Tibial artery (tissue), 4 donors: ENCODE measurements at regions not wholly inside any gene's neighbourhood (a gene's known extent, or its start where the extent isn't known, plus 50 kb on each side); places are given as distances from the start of the nearest gene placed in this dataset.

ENCODE experiments used
- DNase-seq, 2 donors: peaks; one replicate each; pipeline ENCODE4 v3.0.0-alpha.2; 2019
- H3K27ac ChIP-seq, 2 donors: fragments of 200-600 bp; sonication (generic) in 1 of 2; 1 replicate in 1 of 2; 2 replicates in 1 of 2; pipeline ENCODE4 v1.5.1; 2018 to 2019; ENCODE audit warnings: mild to moderate bottlenecking in 1 of 2
- H3K27me3 ChIP-seq, 2 donors: fragments of 200-600 bp; sonication (generic) in 1 of 2; one replicate each; pipeline versions ENCODE4 v1.5.1 to v1.6.0; 2016 to 2019
- H3K36me3 ChIP-seq, 3 donors: fragments of 200-600 bp; sonication (generic) in 2 of 3; one replicate each; pipeline ENCODE4 v1.5.1; 2016 to 2019; ENCODE audit warnings: mild to moderate bottlenecking in 2 of 3
- H3K4me1 ChIP-seq, 4 donors: fragments of 200-600 bp; sonication (generic) in 2 of 4; 1 replicate in 3 of 4; 2 replicates in 1 of 4; pipeline ENCODE4 v1.5.1; 2016 to 2019
- H3K4me3 ChIP-seq, 2 donors: fragments of 200-600 bp; sonication (generic) in 1 of 2; 1 replicate in 1 of 2; 2 replicates in 1 of 2; pipeline ENCODE4 v1.5.1; 2018 to 2019; ENCODE audit warnings: mild to moderate bottlenecking in 2 of 2
- H3K9me3 ChIP-seq, 3 donors: fragments of 200-600 bp; sonication (generic) in 1 of 3; one replicate each; pipeline ENCODE4 v1.5.1; 2016 to 2019
- intact Hi-C: fragments of 100-400 bp; cut with DNase I; formaldehyde crosslinking; loops from one replicate; pipeline ENCODE4 v1.15.0; 2023; ENCODE audit warnings: low total_unique reads
- TF ChIP-seq, protein P1 (sequence below), 2 experiments: fragments of 200-600 bp in 1 of 2; fragments of 450-650 bp in 1 of 2; IDR thresholded peaks; one replicate each; pipeline ENCODE4 v1.5.1; 2017 to 2019; ENCODE audit warnings: antibody characterized with exemption in 2 of 2, mild to moderate bottlenecking in 1 of 2, moderate library complexity in 1 of 2

- intact Hi-C loops = no loop called here
- no peaks in the 10 kb centered on the region for H3K4me1 ChIP-seq
- DNase-seq = no peak
- no peaks in the 10 kb centered on the region for H3K9me3 ChIP-seq
- TF ChIP-seq, protein P1, sequence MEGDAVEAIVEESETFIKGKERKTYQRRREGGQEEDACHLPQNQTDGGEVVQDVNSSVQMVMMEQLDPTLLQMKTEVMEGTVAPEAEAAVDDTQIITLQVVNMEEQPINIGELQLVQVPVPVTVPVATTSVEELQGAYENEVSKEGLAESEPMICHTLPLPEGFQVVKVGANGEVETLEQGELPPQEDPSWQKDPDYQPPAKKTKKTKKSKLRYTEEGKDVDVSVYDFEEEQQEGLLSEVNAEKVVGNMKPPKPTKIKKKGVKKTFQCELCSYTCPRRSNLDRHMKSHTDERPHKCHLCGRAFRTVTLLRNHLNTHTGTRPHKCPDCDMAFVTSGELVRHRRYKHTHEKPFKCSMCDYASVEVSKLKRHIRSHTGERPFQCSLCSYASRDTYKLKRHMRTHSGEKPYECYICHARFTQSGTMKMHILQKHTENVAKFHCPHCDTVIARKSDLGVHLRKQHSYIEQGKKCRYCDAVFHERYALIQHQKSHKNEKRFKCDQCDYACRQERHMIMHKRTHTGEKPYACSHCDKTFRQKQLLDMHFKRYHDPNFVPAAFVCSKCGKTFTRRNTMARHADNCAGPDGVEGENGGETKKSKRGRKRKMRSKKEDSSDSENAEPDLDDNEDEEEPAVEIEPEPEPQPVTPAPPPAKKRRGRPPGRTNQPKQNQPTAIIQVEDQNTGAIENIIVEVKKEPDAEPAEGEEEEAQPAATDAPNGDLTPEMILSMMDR (IDR thresholded peaks at IDR 0.05) = no peak
- H3K36me3 ChIP-seq = no peaks in the 10 kb centered on the region
- peaks cover 0 to 30% of the 10 kb centered on the region in 2 donors for H3K27me3 ChIP-seq
- no peak overlapping the region for H3K4me3 ChIP-seq
- H3K27ac ChIP-seq = no peak overlapping the region
These were observed 52.5 kb downstream of the KCNF1 start for GRCh38 chr2:10964052-10964790.

DNA sequence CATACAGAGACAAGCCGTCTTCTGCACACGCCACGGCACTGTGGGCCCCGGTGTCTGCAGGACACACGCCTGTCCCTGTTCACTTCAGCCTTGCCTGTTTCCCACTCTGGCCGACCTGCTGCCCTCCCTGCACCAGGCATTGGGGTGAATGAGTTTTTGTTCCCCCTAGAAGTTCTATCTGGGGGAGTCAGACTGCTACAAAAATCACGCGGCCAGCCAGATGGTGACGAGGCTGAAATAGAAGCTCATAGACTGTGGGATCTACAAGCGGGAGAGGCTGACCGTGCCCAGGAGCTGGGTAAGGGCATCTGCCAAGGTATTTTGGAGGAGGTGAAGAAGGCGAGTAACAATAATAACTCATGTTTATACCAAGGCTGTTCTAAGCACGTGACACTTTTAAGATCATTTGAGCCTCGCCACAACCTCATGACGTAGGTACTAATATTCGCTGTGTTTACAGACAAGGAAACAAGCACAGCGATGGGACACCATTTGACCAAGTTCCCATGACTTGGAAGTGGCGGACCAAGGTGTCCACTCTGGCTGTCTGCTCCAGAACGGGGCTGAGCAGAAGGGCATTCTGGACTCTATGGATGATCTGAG is 53.6 kb downstream of the KCNF1 start:
- H3K27ac ChIP-seq = no peak overlapping the region
- H3K4me3 ChIP-seq = no peak overlapping the region
- no peaks in the 10 kb centered on the region for H3K36me3 ChIP-seq
- TF ChIP-seq, protein P1 (IDR thresholded peaks at IDR 0.05) = no peak
- no peak for DNase-seq
- no peaks in the 10 kb centered on the region for H3K4me1 ChIP-seq
- intact Hi-C loops = no loop called here
- no peaks in the 10 kb centered on the region for H3K9me3 ChIP-seq
- peaks cover 0 to 37% of the 10 kb centered on the region in 2 donors for H3K27me3 ChIP-seq

- no peaks in the 10 kb centered on the region for H3K36me3 ChIP-seq
- peaks cover 0 to 37% of the 10 kb centered on the region in 2 donors for H3K27me3 ChIP-seq
- no peaks in the 10 kb centered on the region for H3K9me3 ChIP-seq
- H3K4me3 ChIP-seq = no peak overlapping the region
- TF ChIP-seq, protein P1 (IDR thresholded peaks at IDR 0.05) = no peak
- no peaks in the 10 kb centered on the region for H3K4me1 ChIP-seq
- no peak overlapping the region for H3K27ac ChIP-seq
- intact Hi-C loops = no loop called here
- no peak for DNase-seq
These were observed 54.3 kb downstream of the KCNF1 start for GRCh38 chr2:10966056-10966455.

DNA sequence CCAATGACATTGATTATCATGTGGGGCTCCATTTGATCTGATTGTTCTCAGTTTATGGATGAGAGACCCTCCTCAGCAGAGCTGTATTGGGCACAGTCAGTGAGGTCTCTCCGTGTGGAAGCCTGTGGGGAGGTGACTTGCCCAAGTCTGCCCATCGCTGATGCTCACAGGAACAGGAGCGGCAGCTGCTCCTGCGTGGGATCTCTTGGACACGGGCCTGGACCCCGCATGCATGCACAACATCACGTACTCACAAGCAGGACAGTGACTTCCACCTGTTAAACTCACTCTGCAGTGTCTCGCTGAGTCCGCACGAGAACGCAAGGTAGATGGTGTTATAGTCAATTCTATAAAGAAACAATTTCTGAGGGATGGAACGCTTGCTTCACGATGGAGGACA is 55.0 kb downstream of the KCNF1 start:
- Histone ChIP-seq H3K4me3 (no peak overlapping the region), H3K9me3 (no peaks in the 10 kb centered on the region), H3K27me3 (peaks cover 0 to 36% of the 10 kb centered on the region in 2 donors), H3K4me1 (no peaks in the 10 kb centered on the region), H3K27ac (no peak overlapping the region), H3K36me3 (no peaks in the 10 kb centered on the region)
- no peak for DNase-seq
- TF ChIP-seq, protein P1 (IDR thresholded peaks at IDR 0.05) = no peak
- intact Hi-C loops = no loop called here

DNA sequence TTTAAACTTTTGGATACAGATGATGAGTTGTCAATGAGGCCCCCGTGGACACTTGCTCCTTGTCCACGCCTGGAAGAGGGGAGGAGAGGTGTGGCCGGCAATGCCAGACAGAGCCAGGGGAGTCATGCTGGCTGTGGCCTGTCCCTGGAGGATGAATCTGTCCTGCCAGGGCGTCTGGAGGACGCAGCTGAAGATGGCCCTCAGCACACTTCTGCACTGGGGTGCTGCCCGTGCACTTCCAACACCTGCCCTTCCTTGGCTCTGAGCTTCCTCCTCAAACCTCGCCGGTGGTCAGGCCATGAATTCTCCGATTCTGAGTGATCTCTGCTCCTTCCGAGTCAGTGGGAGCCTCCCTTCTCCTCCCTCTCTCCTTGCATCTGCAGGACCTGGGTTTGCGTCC is 56.4 kb downstream of the KCNF1 start:
- Histone ChIP-seq H3K9me3 (no peaks in the 10 kb centered on the region), H3K4me1 (no peaks in the 10 kb centered on the region), H3K27ac (no peak overlapping the region), H3K4me3 (no peak overlapping the region), H3K27me3 (peaks cover 0 to 46% of the 10 kb centered on the region in 2 donors), H3K36me3 (no peaks in the 10 kb centered on the region)
- intact Hi-C loops = no loop called here
- TF ChIP-seq, protein P1 (IDR thresholded peaks at IDR 0.05) = no peak
- DNase-seq = no peak
